Panc1 (cell line): ENCODE measurements at regions not wholly inside any gene's neighbourhood (a gene's known extent, or its start where the extent isn't known, plus 50 kb on each side); places are given as distances from the start of the nearest gene placed in this dataset.

Experiments used
- ATAC-seq: fragments of 200-7000 bp; cut with Tn5 transposase; 2 replicates; pipeline ENCODE4 v1.9.1; 2020; ENCODE audit warnings: mild to moderate bottlenecking, moderate library complexity
- BruUV-seq: library from RNA; stranded (reverse); fragments of 400-500 nt; replicated peaks from 2 replicates; lab custom pipeline; 2021; lab: Mats Ljungman, UMichigan
- CTCF ChIA-PET: fragments of 300-600 bp; sonication (Branson Sonifier 250); formaldehyde crosslinking; loops from one replicate; lab custom pipeline; 2022; ENCODE audit warnings: antibody characterized with exemption; lab: Charles Lee
- POLR2A ChIA-PET: fragments of 300-600 bp; sonication (Branson Sonifier 250); formaldehyde crosslinking; loops from one replicate; lab custom pipeline; 2022; ENCODE audit warnings: antibody characterized with exemption; lab: Charles Lee
- DNase-seq: peaks from one replicate; pipeline ENCODE4 v3.0.0-alpha.2; 2010; ENCODE audit warnings: low read depth, low spot score
- H3K27ac ChIP-seq: 2 replicates; pipeline ENCODE4 v1.5.1; 2011; ENCODE audit warnings: mild to moderate bottlenecking, low read length, inconsistent platforms
- H3K27me3 ChIP-seq: fragments of 200-500 bp; sonication (Bioruptor generic); 2 replicates; pipeline ENCODE4 v1.6.0; 2014; ENCODE audit warnings: low read length, inconsistent platforms; ENCODE audit not compliant: control insufficient read depth, insufficient read depth
- H3K36me3 ChIP-seq: fragments of 200-500 bp; sonication (Bioruptor generic); 2 replicates; pipeline ENCODE4 v1.5.1; 2014; ENCODE audit warnings: inconsistent platforms, mild to moderate bottlenecking, low read length, moderate library complexity; ENCODE audit not compliant: control insufficient read depth, insufficient read depth
- H3K4me1 ChIP-seq: 2 replicates; pipeline ENCODE4 v1.5.1; 2011; ENCODE audit warnings: inconsistent platforms, mild to moderate bottlenecking, low read length, moderate library complexity; ENCODE audit not compliant: control insufficient read depth, insufficient read depth
- H3K4me3 ChIP-seq, 2 experiments: 2 replicates each; pipeline ENCODE4 v1.5.1; 2011 to 2012; ENCODE audit warnings: low read depth in 2 of 2, low read length in 2 of 2, mild to moderate bottlenecking in 2 of 2, inconsistent platforms in 1 of 2, moderate library complexity in 1 of 2
- H3K9me3 ChIP-seq: fragments of 200-500 bp; sonication (Bioruptor generic); 2 replicates; pipeline ENCODE4 v1.5.1; 2014; ENCODE audit warnings: low read depth, mild to moderate bottlenecking, inconsistent platforms, low read length, moderate library complexity; ENCODE audit not compliant: control insufficient read depth, insufficient read depth
- CTCF ChIP-seq: fragments of 450-650 bp; IDR thresholded peaks from 2 replicates; pipeline ENCODE4 v1.5.1; 2017; ENCODE audit warnings: mild to moderate bottlenecking
- POLR2AphosphoS5 ChIP-seq: IDR thresholded peaks from 2 replicates; pipeline ENCODE4 v1.6.1; 2012; ENCODE audit warnings: mild to moderate bottlenecking, low read depth, low read length, moderate library complexity
- REST ChIP-seq, 2 experiments: IDR thresholded peaks; 2 replicates each; pipeline ENCODE4 v1.6.1; 2011 to 2012; ENCODE audit warnings: low read depth in 2 of 2, control low read depth in 1 of 2, low read length in 1 of 2, mild to moderate bottlenecking in 1 of 2, moderate library complexity in 1 of 2; ENCODE audit not compliant: insufficient read depth in 1 of 2
- SIN3A ChIP-seq: IDR thresholded peaks from 2 replicates; pipeline ENCODE4 v1.6.1; 2012; ENCODE audit warnings: low read depth, mild to moderate bottlenecking, low read length, moderate library complexity, borderline replicate concordance; ENCODE audit not compliant: insufficient read depth
- TCF7L2 ChIP-seq: IDR thresholded peaks from 2 replicates; pipeline ENCODE4 v1.6.1; 2011; ENCODE audit warnings: mild to moderate bottlenecking, low read depth, low read length, inconsistent platforms
- in situ Hi-C: cut with HindIII; loops from 2 replicates; pipeline ENCODE4 v1.10.0; 2016; ENCODE audit warnings: low sequenced_read_pairs, low pct_unique_long_range_greater_than_20kb
- intact Hi-C: fragments of 100-400 bp; cut with micrococcal nuclease; formaldehyde crosslinking; loops from one replicate; pipeline ENCODE4 v1.10.0; 2022; ENCODE audit not compliant: unreplicated experiment

GRCh38 chr1:187038784-187039183 lies 210.0 kb downstream of the PLA2G4A start:
- Histone ChIP-seq H3K36me3 (no peaks in the 10 kb centered on the region), H3K27me3 (no peaks in the 10 kb centered on the region), H3K4me3 (no peak overlapping the region), H3K9me3 (no peaks in the 10 kb centered on the region), H3K27ac (no peak overlapping the region), H3K4me1 (no peaks in the 10 kb centered on the region)
- POLR2A ChIA-PET, result interaction anchor here (0.7 kb wide), 1 partner anchor 240 kb away, joined by 3 read pairs; no protein-coding TSS in a partner anchor
- no TSS peak for BruUV-seq
- ATAC-seq, result no peak
- no peak for DNase-seq
- intact Hi-C loops (no loop called here), in situ Hi-C loops (no loop called here)
- TF ChIP-seq SIN3A (no peak), CTCF (no peak), POLR2AphosphoS5 (no peak), REST (IDR thresholded peaks at IDR 0.05; ENCODE audit: insufficient read depth in 1 of 2, low read depth in 2 of 2, low read length in 1 of 2) (no peak), TCF7L2 (no peak)
- CTCF ChIA-PET, result no interaction called here

GRCh38 chr1:187041104-187041503 lies 212.4 kb downstream of the PLA2G4A start:
- no peaks in the 10 kb centered on the region for H3K36me3 ChIP-seq
- no peak for DNase-seq
- BruUV-seq, result no TSS peak
- in situ Hi-C loops, result no loop called here
- ChIA-PET POLR2A (no interaction called here), CTCF (no interaction called here)
- H3K4me1 ChIP-seq, result no peaks in the 10 kb centered on the region
- ATAC-seq, result no peak
- no peaks in the 10 kb centered on the region for H3K27me3 ChIP-seq
- intact Hi-C loops, result no loop called here
- H3K27ac ChIP-seq, result no peak overlapping the region
- TF ChIP-seq SIN3A, result no peak
- TF ChIP-seq POLR2AphosphoS5, result no peak
- no peak for TF ChIP-seq TCF7L2
- TF ChIP-seq REST (IDR thresholded peaks at IDR 0.05; ENCODE audit: insufficient read depth in 1 of 2, low read depth in 2 of 2, low read length in 1 of 2), result no peak
- no peak overlapping the region for H3K4me3 ChIP-seq
- H3K9me3 ChIP-seq, result no peaks in the 10 kb centered on the region
